Brain microvascular endothelial cell (primary cell): ENCODE measurements at regions not wholly inside any gene's neighbourhood (a gene's known extent, or its start where the extent isn't known, plus 50 kb on each side); places are given as distances from the start of the nearest gene placed in this dataset.

ENCODE experiments used
- DNase-seq: peaks from one replicate; pipeline ENCODE4 v3.0.0-alpha.2; 2020
- H3K27ac ChIP-seq: fragments of 250-450 bp; sonication (Bioruptor Pico); 2 replicates; pipeline ENCODE4 v1.5.1; 2020; ENCODE audit warnings: mild to moderate bottlenecking, moderate library complexity
- H3K27me3 ChIP-seq: fragments of 250-450 bp; sonication (Bioruptor Pico); replicated peaks from 2 replicates; pipeline ENCODE4 v1.5.1; 2020; ENCODE audit warnings: mild to moderate bottlenecking
- H3K36me3 ChIP-seq: fragments of 250-450 bp; sonication (Bioruptor Pico); replicated peaks from 2 replicates; pipeline ENCODE4 v1.5.1; 2020; ENCODE audit warnings: mild to moderate bottlenecking
- H3K4me3 ChIP-seq: 2 replicates; pipeline ENCODE4 v1.5.1; 2011; ENCODE audit warnings: low read depth, mild to moderate bottlenecking, control low read depth, low read length, moderate library complexity
- CTCF ChIP-seq: IDR thresholded peaks from 2 replicates; pipeline ENCODE4 v1.5.1; 2011; ENCODE audit warnings: low read depth, mild to moderate bottlenecking, moderate library complexity, low read length, control low read depth, inconsistent platforms; ENCODE audit errors: missing control alignments
- in situ Hi-C: cut with HindIII; loops from 2 replicates; pipeline ENCODE4 v1.10.0; 2017; ENCODE audit warnings: low sequenced_read_pairs, low pct_ligation_motif_present

- no peaks in the 10 kb centered on the region for H3K27me3 ChIP-seq
- DNase-seq = no peak
- in situ Hi-C loops = no loop called here
- no peak for TF ChIP-seq CTCF
- H3K27ac ChIP-seq = no peak overlapping the region
- H3K4me3 ChIP-seq = no peak overlapping the region
- H3K36me3 ChIP-seq = no peaks in the 10 kb centered on the region
Measured at GRCh38 chr6:105726902-105727655, 324.2 kb upstream of the PREP start.

GRCh38 chr6:105714846-105715245, 312.0 kb upstream of the PREP start:
- in situ Hi-C loops = no loop called here
- DNase-seq = no peak
- Histone ChIP-seq H3K27ac (no peak overlapping the region), H3K36me3 (no peaks in the 10 kb centered on the region), H3K4me3 (no peak overlapping the region), H3K27me3 (no peaks in the 10 kb centered on the region)
- no peak for TF ChIP-seq CTCF

- Histone ChIP-seq H3K27me3 (no peaks in the 10 kb centered on the region), H3K4me3 (no peak overlapping the region), H3K27ac (no peak overlapping the region), H3K36me3 (no peaks in the 10 kb centered on the region)
- no peak for DNase-seq
- in situ Hi-C loops = no loop called here
- no peak for TF ChIP-seq CTCF
Measured at GRCh38 chr6:105713474-105714118, 310.7 kb upstream of the PREP start.

- TF ChIP-seq CTCF = no peak
- DNase-seq = peak; percentile 18
- Histone ChIP-seq H3K27me3 (no peaks in the 10 kb centered on the region), H3K27ac (no peak overlapping the region), H3K36me3 (no peaks in the 10 kb centered on the region), H3K4me3 (no peak overlapping the region)
- in situ Hi-C loops = no loop called here
Measured at GRCh38 chr6:105711216-105711615, 308.3 kb upstream of the PREP start.

- no peak for TF ChIP-seq CTCF
- no peak overlapping the region for H3K27ac ChIP-seq
- H3K27me3 ChIP-seq = no peaks in the 10 kb centered on the region
- in situ Hi-C loops = no loop called here
- H3K4me3 ChIP-seq = no peak overlapping the region
- no peaks in the 10 kb centered on the region for H3K36me3 ChIP-seq
- no peak for DNase-seq
Measured at GRCh38 chr6:105705608-105706007, 302.7 kb upstream of the PREP start.
